Uterus (tissue), 3 donors: ENCODE measurements at regions not wholly inside any gene's neighbourhood (a gene's known extent, or its start where the extent isn't known, plus 50 kb on each side); places are given as distances from the start of the nearest gene placed in this dataset.

Experiments
- DNase-seq, 2 donors: peaks; one replicate each; pipeline ENCODE4 v3.0.0-alpha.2; 2019 to 2020
- H3K27ac ChIP-seq, 2 donors: fragments of 200-600 bp; sonication (generic); 1 replicate in 1 of 2; 2 replicates in 1 of 2; pipeline ENCODE4 v1.5.1; 2016 to 2018
- H3K27me3 ChIP-seq, 2 donors: fragments of 200-600 bp; sonication (generic); one replicate each; pipeline ENCODE4 v1.5.1; 2018 to 2019; ENCODE audit warnings: control low read depth in 1 of 2
- H3K36me3 ChIP-seq, 2 donors: fragments of 200-600 bp; sonication (generic); one replicate each; pipeline ENCODE4 v1.5.1; 2019; ENCODE audit warnings: control low read depth in 1 of 2
- H3K4me1 ChIP-seq, 2 donors: fragments of 200-600 bp; sonication (generic); one replicate each; pipeline ENCODE4 v1.5.1; 2018 to 2019; ENCODE audit warnings: control low read depth in 1 of 2
- H3K4me3 ChIP-seq, 2 donors: fragments of 200-600 bp; sonication (generic); 1 replicate in 1 of 2; 2 replicates in 1 of 2; pipeline ENCODE4 v1.5.1; 2018 to 2019; ENCODE audit warnings: mild to moderate bottlenecking in 1 of 2
- H3K9me3 ChIP-seq, 2 donors: fragments of 200-600 bp; sonication (generic); one replicate each; pipeline ENCODE4 v1.5.1; 2019; ENCODE audit warnings: control low read depth in 1 of 2
- POLR2A ChIP-seq, 2 donors: fragments of 450-650 bp; IDR thresholded peaks; one replicate each; pipeline ENCODE4 v1.6.1; 2016; ENCODE audit warnings: antibody characterized with exemption in 2 of 2, mild to moderate bottlenecking in 1 of 2, moderate library complexity in 1 of 2
- intact Hi-C: fragments of 100-400 bp; cut with DNase I; formaldehyde crosslinking; loops from one replicate; pipeline ENCODE4 v1.15.1; 2023; ENCODE audit warnings: low total_unique reads
- TF ChIP-seq, protein P1 (sequence below), 4 experiments: fragments of 200-600 bp in 2 of 4; fragments of 450-650 bp in 2 of 4; sonication (generic) in 2 of 4; IDR thresholded peaks; one replicate each; pipeline ENCODE4 v1.5.1; 2016 to 2019; ENCODE audit warnings: antibody characterized with exemption in 4 of 4, mild to moderate bottlenecking in 2 of 4, moderate library complexity in 1 of 4
- donor health status: DM: yes; HTN: yes; CAD: no.

DNA sequence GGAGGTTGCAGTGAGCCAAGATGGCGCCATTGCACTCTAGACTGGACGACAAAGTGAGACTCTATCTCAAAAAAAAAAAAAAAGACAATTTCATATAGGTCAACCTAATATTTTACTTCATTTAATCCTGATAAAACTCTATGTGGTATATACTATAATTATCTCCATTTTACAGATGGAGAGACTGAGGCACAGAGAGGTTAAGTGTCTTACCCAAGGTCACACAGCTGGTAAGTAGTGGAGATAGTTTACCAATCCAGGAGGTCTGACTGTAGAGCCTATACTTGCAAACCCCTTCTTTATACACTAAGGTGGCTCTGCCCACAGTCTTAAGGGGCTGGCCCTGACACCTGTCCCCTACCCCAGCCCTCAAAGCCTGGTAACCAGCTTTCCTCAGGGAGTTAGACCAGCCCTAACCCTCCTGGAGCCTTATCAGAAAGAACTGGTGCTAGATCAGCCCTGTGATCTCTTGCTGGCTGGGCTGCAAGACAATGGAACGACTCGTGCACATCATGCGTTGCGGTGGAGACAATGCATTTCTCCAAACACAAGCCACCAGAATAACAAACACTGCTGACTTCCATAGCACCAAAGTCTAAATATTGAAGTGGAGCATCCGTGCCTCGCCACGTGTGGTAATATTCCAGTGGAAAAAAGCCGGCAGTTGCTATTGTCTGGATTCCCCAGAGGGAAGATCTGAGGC lies 60.0 kb upstream of the SMAD3 start:
- Histone ChIP-seq H3K4me1 (no peaks in the 10 kb centered on the region), H3K27ac (no peak overlapping the region), H3K4me3 (no peak overlapping the region), H3K9me3 (no peaks in the 10 kb centered on the region), H3K36me3 (no peaks in the 10 kb centered on the region), H3K27me3 (no peaks in the 10 kb centered on the region)
- TF ChIP-seq POLR2A (IDR thresholded peaks at IDR 0.05), result no peak
- TF ChIP-seq, protein P1, sequence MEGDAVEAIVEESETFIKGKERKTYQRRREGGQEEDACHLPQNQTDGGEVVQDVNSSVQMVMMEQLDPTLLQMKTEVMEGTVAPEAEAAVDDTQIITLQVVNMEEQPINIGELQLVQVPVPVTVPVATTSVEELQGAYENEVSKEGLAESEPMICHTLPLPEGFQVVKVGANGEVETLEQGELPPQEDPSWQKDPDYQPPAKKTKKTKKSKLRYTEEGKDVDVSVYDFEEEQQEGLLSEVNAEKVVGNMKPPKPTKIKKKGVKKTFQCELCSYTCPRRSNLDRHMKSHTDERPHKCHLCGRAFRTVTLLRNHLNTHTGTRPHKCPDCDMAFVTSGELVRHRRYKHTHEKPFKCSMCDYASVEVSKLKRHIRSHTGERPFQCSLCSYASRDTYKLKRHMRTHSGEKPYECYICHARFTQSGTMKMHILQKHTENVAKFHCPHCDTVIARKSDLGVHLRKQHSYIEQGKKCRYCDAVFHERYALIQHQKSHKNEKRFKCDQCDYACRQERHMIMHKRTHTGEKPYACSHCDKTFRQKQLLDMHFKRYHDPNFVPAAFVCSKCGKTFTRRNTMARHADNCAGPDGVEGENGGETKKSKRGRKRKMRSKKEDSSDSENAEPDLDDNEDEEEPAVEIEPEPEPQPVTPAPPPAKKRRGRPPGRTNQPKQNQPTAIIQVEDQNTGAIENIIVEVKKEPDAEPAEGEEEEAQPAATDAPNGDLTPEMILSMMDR (IDR thresholded peaks at IDR 0.05), result no peak
- no peak for DNase-seq
- intact Hi-C loops, result no loop called here

DNA sequence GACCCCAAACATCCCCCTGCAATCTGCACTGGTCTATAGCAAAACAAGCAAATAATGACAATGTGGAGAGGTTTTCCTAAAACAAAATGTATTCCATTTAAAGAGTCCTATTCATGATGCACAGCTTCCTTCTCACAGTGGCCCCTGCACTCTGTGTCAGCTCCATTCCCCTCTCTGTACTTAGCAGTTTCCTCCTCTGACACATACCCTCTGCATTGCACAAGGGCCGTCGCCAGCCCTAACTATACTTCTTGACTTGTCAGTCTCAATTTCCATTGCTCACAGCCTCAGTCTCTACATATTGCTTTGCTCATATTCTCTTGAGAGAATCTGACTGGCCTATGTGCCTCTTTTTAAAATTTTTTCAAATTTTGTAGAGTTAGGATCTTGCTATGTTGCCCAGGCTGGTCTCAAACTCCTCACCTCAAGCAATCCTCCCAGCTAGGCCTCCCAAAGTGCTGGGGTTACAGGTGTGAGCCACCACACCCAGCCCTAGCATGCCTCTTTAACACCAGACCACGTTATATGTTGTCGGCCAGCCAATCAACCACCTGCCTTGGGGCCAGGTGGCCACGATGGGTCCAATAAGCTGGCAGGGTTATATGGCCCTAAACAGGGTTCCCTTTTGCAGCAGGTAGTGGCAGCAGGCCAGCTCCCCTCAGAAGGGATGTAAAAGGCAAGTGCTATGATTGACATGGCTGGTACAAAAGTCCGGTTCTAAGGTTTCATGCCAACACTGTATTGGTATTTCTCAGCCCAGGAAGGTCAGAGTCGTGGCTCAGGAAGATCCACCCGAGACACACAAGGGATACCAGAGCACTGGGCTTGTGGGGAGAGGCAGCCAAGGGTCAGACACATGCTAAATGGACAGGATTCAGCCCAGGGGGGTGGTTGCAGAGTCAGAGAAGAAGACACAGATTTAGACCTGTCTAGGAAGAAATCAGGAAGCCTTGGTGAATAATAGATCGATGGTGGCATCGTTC lies 59.0 kb upstream of the SMAD3 start:
- Histone ChIP-seq H3K9me3 (no peaks in the 10 kb centered on the region), H3K4me1 (no peaks in the 10 kb centered on the region), H3K27me3 (no peaks in the 10 kb centered on the region), H3K36me3 (no peaks in the 10 kb centered on the region), H3K4me3 (no peak overlapping the region), H3K27ac (no peak overlapping the region)
- no peak for TF ChIP-seq POLR2A (IDR thresholded peaks at IDR 0.05)
- TF ChIP-seq, protein P1 (IDR thresholded peaks at IDR 0.05), result no peak
- intact Hi-C loops, result no loop called here
- no peak for DNase-seq

DNA sequence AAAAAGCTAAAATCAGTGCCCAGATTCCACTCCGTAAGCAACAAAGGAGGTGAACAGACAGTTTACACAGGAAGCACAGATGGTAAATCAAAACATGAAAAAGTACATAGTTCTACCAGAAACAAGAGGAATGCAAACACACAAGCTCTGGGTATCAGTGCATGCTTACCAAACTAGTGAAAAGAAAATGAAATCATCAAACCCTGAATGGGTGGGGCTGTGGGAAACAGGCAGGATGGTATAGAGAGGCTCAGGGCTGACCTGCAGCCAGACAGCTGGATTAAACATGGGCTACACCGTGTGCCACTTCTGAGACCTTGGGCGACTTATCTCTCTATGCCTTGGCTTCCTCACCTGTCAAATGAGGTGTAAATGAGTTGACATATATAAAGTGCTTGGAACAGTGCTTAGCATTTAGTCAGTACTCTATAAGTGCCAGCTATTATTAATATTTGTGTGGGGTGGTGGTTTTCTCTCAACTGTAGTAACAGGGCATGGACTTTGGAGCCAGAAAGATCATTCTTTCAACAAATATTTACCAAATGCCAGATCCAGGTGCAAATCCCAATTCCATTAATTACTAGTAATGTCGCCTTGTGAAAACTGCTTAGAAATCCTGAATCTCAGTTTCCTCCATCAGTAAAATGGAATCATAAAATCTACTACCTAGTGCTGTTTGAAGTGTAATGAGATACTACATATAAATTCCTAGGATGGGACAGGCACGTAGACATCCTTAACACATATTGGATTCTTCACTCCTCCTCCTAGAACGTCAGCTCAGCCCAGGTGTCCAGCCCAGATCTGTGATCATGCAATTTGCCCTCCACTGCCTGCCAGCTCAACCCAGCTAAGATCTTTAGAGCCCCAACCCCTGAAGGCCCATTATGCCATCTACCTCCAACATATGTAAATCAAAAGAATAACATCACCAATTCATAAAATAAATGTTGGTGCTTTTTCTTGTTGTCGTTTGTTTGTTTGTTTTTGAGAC lies 55.5 kb upstream of the SMAD3 start:
- intact Hi-C loops, result no loop called here

DNA sequence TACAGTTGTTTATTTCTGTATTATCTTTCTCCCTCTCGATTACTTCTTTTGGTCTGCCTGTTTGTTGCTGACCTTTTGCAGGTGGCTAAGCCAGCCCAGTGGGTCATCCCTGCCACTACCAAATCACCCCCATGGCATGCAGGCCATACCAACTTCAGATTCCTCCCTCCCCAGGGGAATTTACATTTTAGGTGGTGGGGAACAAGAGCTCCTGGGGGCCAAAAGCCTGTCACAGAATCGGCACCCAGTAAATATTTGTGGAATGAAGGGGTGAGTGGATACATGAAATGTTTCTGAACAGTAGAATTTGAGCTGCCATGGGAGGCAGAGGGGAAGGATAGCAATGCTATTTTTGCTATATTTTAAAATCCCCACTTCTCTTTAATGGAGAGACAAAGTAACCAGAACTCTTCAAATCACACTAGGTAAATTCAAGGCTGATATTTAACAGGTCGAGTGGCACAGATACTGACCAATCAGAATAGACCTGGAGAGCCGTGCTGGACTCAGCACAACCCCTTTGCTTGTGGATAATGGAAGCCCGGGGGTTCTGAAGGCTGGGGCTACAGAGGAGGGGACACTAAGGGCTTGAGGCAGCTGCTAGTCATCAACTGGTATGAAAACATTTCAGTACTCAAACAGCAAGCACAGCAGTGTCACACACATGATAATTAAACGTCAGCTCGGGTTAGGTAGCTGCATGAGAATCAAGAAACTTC lies 54.3 kb upstream of the SMAD3 start:
- intact Hi-C loops, result no loop called here
- Histone ChIP-seq H3K27ac (no peak overlapping the region), H3K4me3 (no peak overlapping the region), H3K27me3 (no peaks in the 10 kb centered on the region), H3K4me1 (no peaks in the 10 kb centered on the region), H3K9me3 (no peaks in the 10 kb centered on the region), H3K36me3 (no peaks in the 10 kb centered on the region)
- TF ChIP-seq, protein P1 (IDR thresholded peaks at IDR 0.05), result no peak
- no peak for TF ChIP-seq POLR2A (IDR thresholded peaks at IDR 0.05)
- DNase-seq, result no peak

More for the DNA sequence above, 55.5 kb upstream of the SMAD3 start:
- no peak for DNase-seq
- no peak for TF ChIP-seq POLR2A (IDR thresholded peaks at IDR 0.05)
- TF ChIP-seq, protein P1 (IDR thresholded peaks at IDR 0.05), result no peak
- Histone ChIP-seq H3K36me3 (no peaks in the 10 kb centered on the region), H3K27me3 (no peaks in the 10 kb centered on the region), H3K4me1 (no peaks in the 10 kb centered on the region), H3K4me3 (no peak overlapping the region), H3K27ac (no peak overlapping the region), H3K9me3 (no peaks in the 10 kb centered on the region)
